Thoracic aorta (tissue), 2 donors: ENCODE measurements at regions not wholly inside any gene's neighbourhood (a gene's known extent, or its start where the extent isn't known, plus 50 kb on each side); places are given as distances from the start of the nearest gene placed in this dataset.

ENCODE experiments used
- ATAC-seq: fragments of 150-250 bp; one replicate; pipeline ENCODE4 v1.8.0; 2017; ENCODE audit warnings: low read depth; ENCODE audit not compliant: insufficient number of reproducible peaks, low FRiP score
- DNase-seq: peaks from one replicate; pipeline ENCODE4 v3.0.0-alpha.2; 2020; ENCODE audit warnings: low spot score
- H3K27ac ChIP-seq, 2 donors: fragments of 200-600 bp; sonication (generic); 1 replicate in 1 of 2; 2 replicates in 1 of 2; pipeline ENCODE4 v1.5.1; 2016; ENCODE audit warnings: mild to moderate bottlenecking in 2 of 2, moderate library complexity in 2 of 2
- H3K27me3 ChIP-seq: fragments of 200-600 bp; sonication (generic); replicated peaks from 2 replicates; pipeline ENCODE4 v1.6.0; 2016; ENCODE audit warnings: mild to moderate bottlenecking; ENCODE audit not compliant: insufficient read depth
- H3K36me3 ChIP-seq: fragments of 200-600 bp; sonication (generic); one replicate; pipeline ENCODE4 v1.5.1; 2016
- H3K4me1 ChIP-seq, 2 donors: fragments of 200-600 bp; sonication (generic); 1 replicate in 1 of 2; 2 replicates in 1 of 2; pipeline versions ENCODE4 v1.5.1 to v1.6.0; 2016; ENCODE audit warnings: low read depth in 2 of 2, mild to moderate bottlenecking in 1 of 2; ENCODE audit not compliant: control insufficient read depth in 1 of 2
- H3K4me3 ChIP-seq: fragments of 200-600 bp; sonication (generic); 2 replicates; pipeline ENCODE4 v1.5.1; 2016; ENCODE audit warnings: mild to moderate bottlenecking
- H3K9me3 ChIP-seq: fragments of 200-600 bp; sonication (generic); 2 replicates; pipeline ENCODE4 v1.5.1; 2016
- CTCF ChIP-seq: fragments of 200-600 bp; sonication (generic); IDR thresholded peaks from one replicate; pipeline ENCODE4 v1.5.1; 2019; ENCODE audit warnings: antibody characterized with exemption

- TF ChIP-seq CTCF, result no peak
- Histone ChIP-seq H3K27ac (no peak overlapping the region), H3K9me3 (no peaks in the 10 kb centered on the region), H3K36me3 (no peaks in the 10 kb centered on the region), H3K27me3 (no peaks in the 10 kb centered on the region), H3K4me3 (no peak overlapping the region), H3K4me1 (peaks cover 3 to 16% of the 10 kb centered on the region in 2 donors)
- no peak for DNase-seq
- no peak for ATAC-seq
Observed at GRCh38 chr1:48076017-48076416, 78.8 kb upstream of the TRABD2B start.

GRCh38 chr1:48073798-48074530 lies 76.8 kb upstream of the TRABD2B start:
- Histone ChIP-seq H3K27me3 (no peaks in the 10 kb centered on the region), H3K4me3 (no peak overlapping the region), H3K36me3 (no peaks in the 10 kb centered on the region), H3K4me1 (peaks cover 15 to 35% of the 10 kb centered on the region in 2 donors), H3K9me3 (no peaks in the 10 kb centered on the region), H3K27ac (peak overlapping the region; percentile 16 to 46)
- TF ChIP-seq CTCF, result no peak
- ATAC-seq (no peak), DNase-seq (no peak)

DNA sequence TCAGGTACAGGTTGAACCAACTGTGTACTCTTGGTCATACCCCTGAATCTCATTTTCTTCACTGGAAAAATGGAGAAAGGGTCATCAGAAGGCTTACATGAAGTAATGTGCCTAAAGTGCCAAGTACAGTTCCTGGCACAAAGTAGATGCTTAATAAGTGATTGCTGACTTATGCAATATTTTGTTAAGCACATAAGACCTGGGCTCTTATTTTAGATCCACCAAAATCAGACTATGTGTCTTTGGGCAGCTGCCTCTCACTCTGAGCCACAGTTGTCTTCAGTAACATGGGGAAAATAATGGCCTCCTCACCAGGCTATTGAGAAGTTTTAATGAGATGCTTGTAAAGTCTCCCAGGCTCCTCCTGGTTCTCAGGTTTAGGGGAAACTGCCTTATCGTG lies 74.3 kb upstream of the TRABD2B start:
- Histone ChIP-seq H3K4me3 (no peak overlapping the region), H3K4me1 (peaks cover 12 to 25% of the 10 kb centered on the region in 2 donors), H3K27me3 (no peaks in the 10 kb centered on the region), H3K9me3 (no peaks in the 10 kb centered on the region), H3K27ac (no peak overlapping the region), H3K36me3 (no peaks in the 10 kb centered on the region)
- ATAC-seq (no peak), DNase-seq (no peak)
- TF ChIP-seq CTCF, result no peak

GRCh38 chr1:48070396-48070750 lies 73.2 kb upstream of the TRABD2B start:
- peak overlapping the region in 1 of 2 donors; percentile 70 for H3K27ac ChIP-seq
- no peak overlapping the region for H3K4me3 ChIP-seq

More at GRCh38 chr1:48070396-48070750, 73.2 kb upstream of the TRABD2B start:
- no peak for DNase-seq
- TF ChIP-seq CTCF, result no peak
- Histone ChIP-seq H3K27me3 (no peaks in the 10 kb centered on the region), H3K36me3 (no peaks in the 10 kb centered on the region), H3K9me3 (no peaks in the 10 kb centered on the region), H3K4me1 (peaks cover 12 to 25% of the 10 kb centered on the region in 2 donors)
- ATAC-seq, result no peak
